Tibial nerve (tissue), 4 donors: ENCODE measurements at regions not wholly inside any gene's neighbourhood (a gene's known extent, or its start where the extent isn't known, plus 50 kb on each side); places are given as distances from the start of the nearest gene placed in this dataset.

Experiments
- EP300 ChIP-seq, 2 donors: sonication (generic); formaldehyde crosslinking; IDR thresholded peaks; one replicate each; pipeline ENCODE4 v1.6.1; 2017; ENCODE audit warnings: antibody characterized with exemption in 2 of 2, mild to moderate bottlenecking in 1 of 2
- POLR2A ChIP-seq, 2 donors: fragments of 450-650 bp; IDR thresholded peaks; one replicate each; pipeline ENCODE4 v1.6.1; 2017; ENCODE audit warnings: antibody characterized with exemption in 2 of 2, mild to moderate bottlenecking in 2 of 2, moderate library complexity in 2 of 2
- TF ChIP-seq, protein P1 (sequence below), 5 experiments: fragments of 200-600 bp in 3 of 5; fragments of 450-650 bp in 2 of 5; sonication (generic) in 3 of 5; IDR thresholded peaks; one replicate each; pipeline ENCODE4 v1.5.1; 2016 to 2019; ENCODE audit warnings: antibody characterized with exemption in 5 of 5, mild to moderate bottlenecking in 3 of 5, moderate library complexity in 2 of 5

DNA sequence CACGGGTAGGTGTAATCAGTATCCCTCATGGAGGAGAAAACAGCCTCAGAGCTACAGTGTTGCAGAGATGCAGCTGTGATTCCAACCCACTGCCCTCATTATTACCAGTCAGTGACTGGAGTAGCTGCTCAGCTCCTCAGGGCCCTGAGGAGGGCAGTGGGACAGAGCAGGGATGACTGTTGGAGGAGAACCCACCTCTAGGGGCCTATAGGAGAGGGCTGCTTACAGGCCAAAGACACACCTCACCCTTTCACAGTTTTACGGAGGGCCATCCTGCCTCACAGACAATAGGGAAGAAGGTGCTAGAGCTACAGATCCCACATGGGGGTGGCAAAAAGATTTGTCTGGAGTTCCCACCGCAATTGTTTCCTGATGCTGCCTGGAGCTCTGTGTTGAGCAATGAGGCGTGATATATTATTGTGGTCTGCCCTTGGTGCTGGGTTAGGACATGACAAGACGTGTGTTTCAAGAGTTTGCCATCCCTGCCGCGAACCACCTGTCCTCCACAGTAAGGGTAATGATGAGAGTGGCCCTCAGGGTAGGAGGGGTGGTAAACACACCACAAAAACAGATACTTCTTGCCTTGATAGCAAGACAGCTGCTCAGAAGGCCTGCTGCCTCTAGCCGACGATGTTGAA is 140.5 kb upstream of the TPM1 start:
- TF ChIP-seq, protein P1, sequence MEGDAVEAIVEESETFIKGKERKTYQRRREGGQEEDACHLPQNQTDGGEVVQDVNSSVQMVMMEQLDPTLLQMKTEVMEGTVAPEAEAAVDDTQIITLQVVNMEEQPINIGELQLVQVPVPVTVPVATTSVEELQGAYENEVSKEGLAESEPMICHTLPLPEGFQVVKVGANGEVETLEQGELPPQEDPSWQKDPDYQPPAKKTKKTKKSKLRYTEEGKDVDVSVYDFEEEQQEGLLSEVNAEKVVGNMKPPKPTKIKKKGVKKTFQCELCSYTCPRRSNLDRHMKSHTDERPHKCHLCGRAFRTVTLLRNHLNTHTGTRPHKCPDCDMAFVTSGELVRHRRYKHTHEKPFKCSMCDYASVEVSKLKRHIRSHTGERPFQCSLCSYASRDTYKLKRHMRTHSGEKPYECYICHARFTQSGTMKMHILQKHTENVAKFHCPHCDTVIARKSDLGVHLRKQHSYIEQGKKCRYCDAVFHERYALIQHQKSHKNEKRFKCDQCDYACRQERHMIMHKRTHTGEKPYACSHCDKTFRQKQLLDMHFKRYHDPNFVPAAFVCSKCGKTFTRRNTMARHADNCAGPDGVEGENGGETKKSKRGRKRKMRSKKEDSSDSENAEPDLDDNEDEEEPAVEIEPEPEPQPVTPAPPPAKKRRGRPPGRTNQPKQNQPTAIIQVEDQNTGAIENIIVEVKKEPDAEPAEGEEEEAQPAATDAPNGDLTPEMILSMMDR (IDR thresholded peaks at IDR 0.05) = no peak
- TF ChIP-seq POLR2A (IDR thresholded peaks at IDR 0.05) (no peak), EP300 (IDR thresholded peaks at IDR 0.05) (no peak)
